IMR-90 (cell line): ENCODE measurements at regions not wholly inside any gene's neighbourhood (a gene's known extent, or its start where the extent isn't known, plus 50 kb on each side); places are given as distances from the start of the nearest gene placed in this dataset.

Source experiments
- ATAC-seq: fragments of 200-7000 bp; cut with Tn5 transposase; 2 replicates; pipeline ENCODE4 v1.9.1; 2020; ENCODE audit warnings: low read depth, mild to moderate bottlenecking, moderate library complexity
- BruUV-seq: library from RNA; stranded (reverse); fragments of 400-500 nt; replicated peaks from 2 replicates; lab custom pipeline; 2021; lab: Mats Ljungman, UMichigan
- CTCF ChIA-PET: fragments of 300-600 bp; formaldehyde crosslinking; extraction: SDS; loops from one replicate; lab custom pipeline; 2021; ENCODE audit warnings: antibody characterized with exemption; lab: Yijun Ruan, JAX
- POLR2A ChIA-PET: fragments of 300-600 bp; sonication (Branson Sonifier 250); formaldehyde crosslinking; loops from one replicate; lab custom pipeline; 2022; ENCODE audit warnings: antibody characterized with exemption; ENCODE audit not compliant: unreplicated experiment; lab: Charles Lee
- DNase-seq: peaks from one replicate; pipeline ENCODE4 v3.0.0; 2013
- H2AFZ ChIP-seq: replicated peaks from 2 replicates; pipeline ENCODE3; 2013; ENCODE audit warnings: low read length, mild to moderate bottlenecking; ENCODE audit not compliant: poor library complexity
- H2AK5ac ChIP-seq: 2 replicates; pipeline ENCODE4 v1.6.1; 2013; ENCODE audit warnings: low read depth, low read length, inconsistent platforms
- H2AK9ac ChIP-seq: replicated peaks from 2 replicates; pipeline ENCODE3; 2013; ENCODE audit warnings: mild to moderate bottlenecking, low read depth, low read length, moderate library complexity; ENCODE audit not compliant: poor library complexity
- H2BK120ac ChIP-seq: 2 replicates; pipeline ENCODE4 v1.6.1; 2013; ENCODE audit warnings: low read depth, low read length, inconsistent platforms
- H2BK15ac ChIP-seq: 3 replicates; pipeline ENCODE4 v1.6.1; 2013; ENCODE audit warnings: low read depth, low read length, inconsistent platforms
- H2BK20ac ChIP-seq: 2 replicates; pipeline ENCODE4 v1.6.1; 2013; ENCODE audit warnings: low read depth, mild to moderate bottlenecking, inconsistent platforms, low read length, moderate library complexity
- H2BK5ac ChIP-seq: 2 replicates; pipeline ENCODE4 v1.6.1; 2013; ENCODE audit warnings: mild to moderate bottlenecking, low read depth, low read length, inconsistent platforms; ENCODE audit not compliant: poor library complexity, severe bottlenecking
- H3K14ac ChIP-seq: replicated peaks from 2 replicates; pipeline ENCODE4 v1.6.1; 2013; ENCODE audit warnings: low read depth, low read length, inconsistent platforms
- H3K18ac ChIP-seq: 2 replicates; pipeline ENCODE4 v1.6.1; 2013; ENCODE audit warnings: low read depth, low read length, control low read depth
- H3K23ac ChIP-seq: 2 replicates; pipeline ENCODE4 v1.6.1; 2013; ENCODE audit warnings: low read depth, low read length, inconsistent platforms
- H3K27ac ChIP-seq: 2 replicates; pipeline ENCODE4 v1.5.1; 2013; ENCODE audit warnings: mild to moderate bottlenecking, control low read depth, low read length; ENCODE audit not compliant: insufficient read depth
- H3K27me3 ChIP-seq: 2 replicates; pipeline ENCODE4 v1.6.1; 2013; ENCODE audit warnings: low read length; ENCODE audit not compliant: control insufficient read depth, insufficient read depth
- H3K36me3 ChIP-seq: 2 replicates; pipeline ENCODE4 v1.6.1; 2013; ENCODE audit warnings: low read length, mixed read lengths; ENCODE audit not compliant: control insufficient read depth, insufficient read depth
- H3K4ac ChIP-seq: 2 replicates; pipeline ENCODE4 v1.6.1; 2013; ENCODE audit warnings: low read depth, low read length, inconsistent platforms
- H3K4me1 ChIP-seq: 2 replicates; pipeline ENCODE4 v1.6.1; 2013; ENCODE audit warnings: low read length, mixed read lengths; ENCODE audit not compliant: control insufficient read depth, insufficient read depth
- H3K4me2 ChIP-seq: 2 replicates; pipeline ENCODE4 v1.6.1; 2013; ENCODE audit warnings: low read depth, mild to moderate bottlenecking, control low read depth, low read length, moderate library complexity
- H3K4me3 ChIP-seq: 2 replicates; pipeline ENCODE4 v1.5.1; 2013; ENCODE audit warnings: low read depth, mild to moderate bottlenecking, control low read depth, low read length, moderate library complexity; ENCODE audit not compliant: insufficient read depth
- H3K56ac ChIP-seq: 2 replicates; pipeline ENCODE4 v1.6.1; 2013; ENCODE audit warnings: low read length, inconsistent platforms; ENCODE audit not compliant: insufficient read depth; ENCODE audit errors: extremely low read depth
- H3K79me1 ChIP-seq, 2 experiments: 2 replicates each; pipeline ENCODE4 v1.6.1; 2013; ENCODE audit warnings: low read length in 2 of 2, inconsistent platforms in 1 of 2, low read depth in 1 of 2
- H3K9ac ChIP-seq: 2 replicates; pipeline ENCODE4 v1.6.1; 2013; ENCODE audit warnings: low read depth, low read length, control low read depth
- H3K9me1 ChIP-seq: 2 replicates; pipeline ENCODE4 v1.6.1; 2013; ENCODE audit warnings: low read length, inconsistent platforms; ENCODE audit not compliant: insufficient read depth
- H3K9me3 ChIP-seq: 2 replicates; pipeline ENCODE4 v1.6.1; 2013; ENCODE audit warnings: low read length; ENCODE audit not compliant: control insufficient read depth, insufficient read depth
- H4K20me1 ChIP-seq: 2 replicates; pipeline ENCODE4 v1.6.1; 2013; ENCODE audit warnings: low read length, inconsistent platforms; ENCODE audit not compliant: insufficient read depth
- H4K5ac ChIP-seq: 2 replicates; pipeline ENCODE4 v1.6.1; 2013; ENCODE audit warnings: mild to moderate bottlenecking, low read depth, low read length, control low read depth
- H4K8ac ChIP-seq, 2 experiments: 2 replicates each; pipeline ENCODE4 v1.6.1; 2013; ENCODE audit warnings: low read depth in 2 of 2, low read length in 2 of 2, control low read depth in 1 of 2, inconsistent platforms in 1 of 2
- H4K91ac ChIP-seq: 2 replicates; pipeline ENCODE4 v1.6.1; 2013; ENCODE audit warnings: low read depth, low read length, inconsistent platforms; ENCODE audit not compliant: insufficient read depth
- BHLHE40 ChIP-seq: fragments of 150-350 bp; IDR thresholded peaks from 2 replicates; pipeline ENCODE4 v1.6.1; 2016; ENCODE audit warnings: mild to moderate bottlenecking, low read depth, low read length
- CEBPB ChIP-seq: IDR thresholded peaks from 2 replicates; pipeline ENCODE4 v1.6.1; 2012; ENCODE audit warnings: low read depth, low read length, improper control_type of control experiment
- CHD1 ChIP-seq: IDR thresholded peaks from 2 replicates; pipeline ENCODE4 v1.6.1; 2012; ENCODE audit warnings: low read depth, low read length, improper control_type of control experiment
- FOS ChIP-seq: fragments of 150-350 bp; IDR thresholded peaks from 2 replicates; pipeline ENCODE4 v1.6.1; 2016; ENCODE audit warnings: low read depth, low read length
- MAFK ChIP-seq: IDR thresholded peaks from 2 replicates; pipeline ENCODE4 v1.6.1; 2012; ENCODE audit warnings: low read depth, low read length, improper control_type of control experiment
- MAZ ChIP-seq: IDR thresholded peaks from 2 replicates; pipeline ENCODE4 v1.6.1; 2012; ENCODE audit warnings: low read depth, mild to moderate bottlenecking, low read length, improper control_type of control experiment, moderate library complexity, borderline replicate concordance
- MXI1 ChIP-seq: IDR thresholded peaks from 2 replicates; pipeline ENCODE4 v1.6.1; 2012; ENCODE audit warnings: low read depth, mild to moderate bottlenecking, low read length, moderate library complexity, borderline replicate concordance
- NFE2L2 ChIP-seq: fragments of 150-350 bp; IDR thresholded peaks from 2 replicates; pipeline ENCODE4 v1.6.1; 2016; ENCODE audit warnings: low read depth, mild to moderate bottlenecking, low read length
- POLR2A ChIP-seq: IDR thresholded peaks from 2 replicates; pipeline ENCODE4 v1.6.1; 2012; ENCODE audit warnings: mild to moderate bottlenecking, low read depth, low read length
- RAD21 ChIP-seq: IDR thresholded peaks from 2 replicates; pipeline ENCODE4 v1.6.1; 2012; ENCODE audit warnings: low read length, improper control_type of control experiment
- RCOR1 ChIP-seq: IDR thresholded peaks from 2 replicates; pipeline ENCODE4 v1.6.1; 2012; ENCODE audit warnings: mild to moderate bottlenecking, low read length, improper control_type of control experiment; ENCODE audit not compliant: insufficient replicate concordance
- RFX5 ChIP-seq: IDR thresholded peaks from 2 replicates; pipeline ENCODE4 v1.8.0; 2012; ENCODE audit warnings: low read depth, mild to moderate bottlenecking, low read length, moderate library complexity
- SMC3 ChIP-seq: fragments of 150-350 bp; IDR thresholded peaks from 2 replicates; pipeline ENCODE4 v1.6.1; 2016; ENCODE audit warnings: low read depth, mild to moderate bottlenecking, antibody characterized with exemption, low read length, moderate library complexity
- WGBS, 2 experiments: methylation state at CpG; one replicate each; pipeline versions ENCODE4 v1.1.5 to v1.1.7; 2013; ENCODE audit warnings: missing lambda C conversion rate in 2 of 2; ENCODE audit not compliant: insufficient read length in 1 of 2; ENCODE audit errors: extremely low coverage in 2 of 2; 5-methylcytosine and 5-hydroxymethylcytosine counted together
- dilution Hi-C: fragments of 300-500 bp; cut with HindIII; formaldehyde crosslinking; loops from one replicate; pipeline ENCODE4 v1.14.3; 2018; ENCODE audit warnings: low sequenced_read_pairs; ENCODE audit not compliant: unreplicated experiment
- in situ Hi-C: fragments of 300-500 bp; cut with MboI; formaldehyde crosslinking; loops from 3 replicates; pipeline ENCODE4 v1.14.3; 2019; ENCODE audit warnings: low sequenced_read_pairs, inconsistent platforms, mixed read lengths
- intact Hi-C: fragments of 100-400 bp; cut with micrococcal nuclease; formaldehyde crosslinking; loops from 2 replicates; pipeline ENCODE4 v1.10.0; 2022
- TF ChIP-seq, protein P1 (sequence below): fragments of 150-350 bp; IDR thresholded peaks from 2 replicates; pipeline ENCODE4 v1.6.1; 2016; ENCODE audit warnings: low read depth, mild to moderate bottlenecking, low read length, moderate library complexity, borderline replicate concordance
- TF ChIP-seq, protein P2 (sequence below): conservative IDR thresholded peaks from 2 replicates; pipeline ENCODE4 v1.5.1; 2012; ENCODE audit warnings: mild to moderate bottlenecking, low read depth, low read length, improper control_type of control experiment
- TF ChIP-seq, protein P3 (sequence below): fragments of 150-350 bp; IDR thresholded peaks from 2 replicates; pipeline ENCODE4 v1.6.1; 2017; ENCODE audit warnings: mild to moderate bottlenecking, antibody characterized with exemption, low read length, low read depth

DNA sequence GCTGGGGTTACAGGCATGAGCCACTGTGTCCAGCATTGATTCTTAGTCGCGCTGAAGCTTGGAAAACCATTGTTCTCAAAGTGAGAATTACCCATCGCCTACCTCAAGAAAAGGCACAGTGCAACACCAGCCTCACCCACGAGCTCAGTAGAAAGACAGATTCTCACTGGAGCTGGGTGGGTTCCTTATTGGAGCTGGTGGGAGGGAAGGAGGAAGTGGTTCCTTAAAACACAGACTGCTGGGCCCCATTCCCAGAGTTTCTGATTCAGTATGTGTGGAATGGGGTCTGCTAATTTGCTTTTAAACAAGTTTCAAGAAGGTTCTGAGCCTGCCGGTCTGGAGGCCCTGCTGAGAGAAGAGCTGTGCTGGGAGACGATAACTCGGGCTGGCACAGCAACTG, 264.7 kb downstream of the ENGASE start:
- Histone ChIP-seq H4K91ac (no peak overlapping the region), H4K20me1 (no peaks in the 10 kb centered on the region), H2AK9ac (no peak overlapping the region), H2BK5ac (no peak overlapping the region), H3K4ac (no peak overlapping the region), H3K14ac (no peak overlapping the region), H3K4me2 (no peak overlapping the region), H3K27me3 (no peaks in the 10 kb centered on the region; the same call in 1 of the 2 replicates), H3K4me3 (no peak overlapping the region), H2BK20ac (no peak overlapping the region), H4K8ac (no peak overlapping the region), H3K56ac (no peak overlapping the region), H4K5ac (no peak overlapping the region), H3K23ac (no peak overlapping the region), H3K36me3 (no peaks in the 10 kb centered on the region), H2BK120ac (no peak overlapping the region), H2AK5ac (no peak overlapping the region), H3K9me3 (no peaks in the 10 kb centered on the region), H3K79me1 (no peaks in the 10 kb centered on the region), H3K4me1 (no peaks in the 10 kb centered on the region), H2BK15ac (no peak overlapping the region), H3K9ac (no peak overlapping the region), H3K27ac (no peak overlapping the region), H2AFZ (no peak overlapping the region), H3K9me1 (no peaks in the 10 kb centered on the region), H3K18ac (no peak overlapping the region)
- WGBS, 2 experiments = no CpG with 5 or more reads among the region's 7 CpGs
- BruUV-seq = no TSS peak
- DNase-seq (no peak), ATAC-seq (no peak)
- intact Hi-C loops = no loop called here
- TF ChIP-seq BHLHE40 (no peak), RFX5 (no peak), SMC3 (no peak), NFE2L2 (no peak), POLR2A (no peak), FOS (no peak), CHD1 (no peak), RAD21 (no peak), RCOR1 (no peak), MAFK (no peak), MXI1 (no peak), CEBPB (no peak), MAZ (no peak)
- TF ChIP-seq, protein P1, sequence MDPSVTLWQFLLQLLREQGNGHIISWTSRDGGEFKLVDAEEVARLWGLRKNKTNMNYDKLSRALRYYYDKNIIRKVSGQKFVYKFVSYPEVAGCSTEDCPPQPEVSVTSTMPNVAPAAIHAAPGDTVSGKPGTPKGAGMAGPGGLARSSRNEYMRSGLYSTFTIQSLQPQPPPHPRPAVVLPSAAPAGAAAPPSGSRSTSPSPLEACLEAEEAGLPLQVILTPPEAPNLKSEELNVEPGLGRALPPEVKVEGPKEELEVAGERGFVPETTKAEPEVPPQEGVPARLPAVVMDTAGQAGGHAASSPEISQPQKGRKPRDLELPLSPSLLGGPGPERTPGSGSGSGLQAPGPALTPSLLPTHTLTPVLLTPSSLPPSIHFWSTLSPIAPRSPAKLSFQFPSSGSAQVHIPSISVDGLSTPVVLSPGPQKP = no peak
- TF ChIP-seq, protein P2, sequence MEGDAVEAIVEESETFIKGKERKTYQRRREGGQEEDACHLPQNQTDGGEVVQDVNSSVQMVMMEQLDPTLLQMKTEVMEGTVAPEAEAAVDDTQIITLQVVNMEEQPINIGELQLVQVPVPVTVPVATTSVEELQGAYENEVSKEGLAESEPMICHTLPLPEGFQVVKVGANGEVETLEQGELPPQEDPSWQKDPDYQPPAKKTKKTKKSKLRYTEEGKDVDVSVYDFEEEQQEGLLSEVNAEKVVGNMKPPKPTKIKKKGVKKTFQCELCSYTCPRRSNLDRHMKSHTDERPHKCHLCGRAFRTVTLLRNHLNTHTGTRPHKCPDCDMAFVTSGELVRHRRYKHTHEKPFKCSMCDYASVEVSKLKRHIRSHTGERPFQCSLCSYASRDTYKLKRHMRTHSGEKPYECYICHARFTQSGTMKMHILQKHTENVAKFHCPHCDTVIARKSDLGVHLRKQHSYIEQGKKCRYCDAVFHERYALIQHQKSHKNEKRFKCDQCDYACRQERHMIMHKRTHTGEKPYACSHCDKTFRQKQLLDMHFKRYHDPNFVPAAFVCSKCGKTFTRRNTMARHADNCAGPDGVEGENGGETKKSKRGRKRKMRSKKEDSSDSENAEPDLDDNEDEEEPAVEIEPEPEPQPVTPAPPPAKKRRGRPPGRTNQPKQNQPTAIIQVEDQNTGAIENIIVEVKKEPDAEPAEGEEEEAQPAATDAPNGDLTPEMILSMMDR = no peak
- TF ChIP-seq, protein P3, sequence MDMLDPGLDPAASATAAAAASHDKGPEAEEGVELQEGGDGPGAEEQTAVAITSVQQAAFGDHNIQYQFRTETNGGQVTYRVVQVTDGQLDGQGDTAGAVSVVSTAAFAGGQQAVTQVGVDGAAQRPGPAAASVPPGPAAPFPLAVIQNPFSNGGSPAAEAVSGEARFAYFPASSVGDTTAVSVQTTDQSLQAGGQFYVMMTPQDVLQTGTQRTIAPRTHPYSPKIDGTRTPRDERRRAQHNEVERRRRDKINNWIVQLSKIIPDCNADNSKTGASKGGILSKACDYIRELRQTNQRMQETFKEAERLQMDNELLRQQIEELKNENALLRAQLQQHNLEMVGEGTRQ = no peak
- CTCF ChIA-PET = no interaction called here
- in situ Hi-C loops = no loop called here
- POLR2A ChIA-PET = no interaction called here
- dilution Hi-C loops = no loop called here
